ENCODE measurements at regions not wholly inside any gene's neighbourhood (a gene's known extent, or its start where the extent isn't known, plus 50 kb on each side); places are given as distances from the start of the nearest gene placed in this dataset.

GRCh38 chr16:47834485-47835024, 321.2 kb downstream of the ABCC12 start:
- Histone ChIP-seq H3K27me3 (ENCODE audit: insufficient read depth) (no peaks in the 10 kb centered on the region), H3K27ac (ENCODE audit: low read depth) (no peak overlapping the region), H3K79me2 (replicated peaks; ENCODE audit: insufficient read depth) (no peaks in the 10 kb centered on the region), H3K36me3 (ENCODE audit: insufficient read depth) (no peaks in the 10 kb centered on the region; the same call in 1 of the 2 replicates), H4K20me1 (replicated peaks; ENCODE audit: insufficient read depth) (no peaks in the 10 kb centered on the region), H3K4me1 (ENCODE audit: insufficient read depth) (no peaks in the 10 kb centered on the region), H3K9me2 (ENCODE audit: insufficient read depth) (peaks cover 17% of the 10 kb centered on the region; the same call in 1 of the 2 replicates), H3K4me2 (no peak overlapping the region), H2AFZ (no peak overlapping the region), H3F3A (replicated peaks; ENCODE audit: low read depth) (no peaks in the 10 kb centered on the region), H3K4me3 (no peak overlapping the region)
- Mint-ChIP-seq H3K36me3 (ENCODE audit: low read depth) (peaks cover 7% of the 10 kb centered on the region), H3K4me1 (no peaks in the 10 kb centered on the region), H3K27me3 (ENCODE audit: insufficient read depth, low read depth, poor library complexity) (no peaks in the 10 kb centered on the region), H3K27ac (no peak overlapping the region), H3K4me3 (no peak overlapping the region), H3K9me3 (peaks cover 23% of the 10 kb centered on the region)
- DNase-seq (ENCODE audit: low spot score) (no peak), ATAC-seq (no peak)
- no peak for TF ChIP-seq CREB1 (CRISPR knock-in tag; IDR thresholded peaks at IDR 0.05; ENCODE audit: low read depth)
- TF ChIP-seq EZH2 (IDR thresholded peaks at IDR 0.05; ENCODE audit: low read depth, unreplicated experiment): no peak
- no peak for TF ChIP-seq ZNF462 (CRISPR knock-in tag; IDR thresholded peaks at IDR 0.05)
- no peak for TF ChIP-seq EZH2phosphoT487 (IDR thresholded peaks at IDR 0.05; ENCODE audit: unreplicated experiment)
- no peak for TF ChIP-seq POLR2AphosphoS5 (IDR thresholded peaks at IDR 0.05; ENCODE audit: low read depth)

GRCh38 chr16:47833771-47834170, 322.0 kb downstream of the ABCC12 start:
- no peak overlapping the region for H3K4me3 Mint-ChIP-seq
- H3K4me3 ChIP-seq: no peak overlapping the region
- no peak for DNase-seq (ENCODE audit: low spot score)
- no peaks in the 10 kb centered on the region for H3K79me2 ChIP-seq (replicated peaks; ENCODE audit: insufficient read depth)
- no peak overlapping the region for H3K27ac Mint-ChIP-seq
- H3K27me3 ChIP-seq (ENCODE audit: insufficient read depth): no peaks in the 10 kb centered on the region
- ATAC-seq: no peak
- H3K27me3 Mint-ChIP-seq (ENCODE audit: insufficient read depth, low read depth, poor library complexity): no peaks in the 10 kb centered on the region
- H3F3A ChIP-seq (replicated peaks; ENCODE audit: low read depth): no peaks in the 10 kb centered on the region
- H3K27ac ChIP-seq (ENCODE audit: low read depth): no peak overlapping the region
- no peak overlapping the region for H3K4me2 ChIP-seq
- no peak overlapping the region for H2AFZ ChIP-seq
- no peaks in the 10 kb centered on the region for H3K4me1 Mint-ChIP-seq
- H4K20me1 ChIP-seq (replicated peaks; ENCODE audit: insufficient read depth): no peaks in the 10 kb centered on the region
- H3K9me3 Mint-ChIP-seq: peaks cover 16% of the 10 kb centered on the region
- H3K36me3 Mint-ChIP-seq (ENCODE audit: low read depth): peaks cover 6% of the 10 kb centered on the region
- no peaks in the 10 kb centered on the region for H3K4me1 ChIP-seq (ENCODE audit: insufficient read depth)
- no peaks in the 10 kb centered on the region; the same call in 1 of the 2 replicates for H3K36me3 ChIP-seq (ENCODE audit: insufficient read depth)
- peaks cover 21% of the 10 kb centered on the region; the same call in 1 of the 2 replicates for H3K9me2 ChIP-seq (ENCODE audit: insufficient read depth)
- TF ChIP-seq ZNF114 (CRISPR knock-in tag; IDR thresholded peaks at IDR 0.05): no peak
- TF ChIP-seq EZH2phosphoT487 (IDR thresholded peaks at IDR 0.05; ENCODE audit: unreplicated experiment): no peak
- TF ChIP-seq CREB1 (CRISPR knock-in tag; IDR thresholded peaks at IDR 0.05; ENCODE audit: low read depth): no peak
- TF ChIP-seq EZH2 (IDR thresholded peaks at IDR 0.05; ENCODE audit: low read depth, unreplicated experiment): no peak
- no peak for TF ChIP-seq ZNF462 (CRISPR knock-in tag; IDR thresholded peaks at IDR 0.05)
